ENCODE measurements at regions not wholly inside any gene's neighbourhood (a gene's known extent, or its start where the extent isn't known, plus 50 kb on each side); places are given as distances from the start of the nearest gene placed in this dataset.
"Not testable (repeated sequence)": the region's sequence is repeated elsewhere in the genome, so short reads cannot be mapped to it uniquely, and the experiment has no call there.

- not testable (repeated sequence) for DNase-seq
These were observed 358.0 kb downstream of the ETV1 start for GRCh38 chr7:13631207-13632049.

- no peak for DNase-seq
These were observed 355.6 kb downstream of the ETV1 start for GRCh38 chr7:13633857-13634256.

- DNase-seq, result peak; percentile 79
These were observed 350.1 kb downstream of the ETV1 start for GRCh38 chr7:13639396-13639795.

- no peak for DNase-seq
These were observed 347.8 kb downstream of the ETV1 start for GRCh38 chr7:13641714-13642113.

GRCh38 chr7:13651167-13651566, 338.3 kb downstream of the ETV1 start:
- no peak for DNase-seq

- no peak for DNase-seq
These were observed 333.1 kb downstream of the ETV1 start for GRCh38 chr7:13656330-13656729.

GRCh38 chr7:13673290-13673689, 316.2 kb downstream of the ETV1 start:
- DNase-seq, result no peak

- no peak for DNase-seq
These were observed 306.8 kb downstream of the ETV1 start for GRCh38 chr7:13682626-13683025.

- DNase-seq, result no peak
These were observed 302.0 kb downstream of the ETV1 start for GRCh38 chr7:13687500-13687899.

- no peak for DNase-seq
These were observed 296.9 kb downstream of the ETV1 start for GRCh38 chr7:13692548-13692947.

- DNase-seq, result no peak
These were observed 287.2 kb downstream of the ETV1 start for GRCh38 chr7:13702251-13702650.

- no peak for DNase-seq
These were observed 280.8 kb downstream of the ETV1 start for GRCh38 chr7:13708670-13709069.

- no peak for DNase-seq
These were observed 276.4 kb downstream of the ETV1 start for GRCh38 chr7:13713092-13713491.

- no peak for DNase-seq
These were observed 273.9 kb downstream of the ETV1 start for GRCh38 chr7:13715534-13715933.

- no peak for DNase-seq
These were observed 272.4 kb downstream of the ETV1 start for GRCh38 chr7:13717031-13717430.

GRCh38 chr7:13724191-13724976, 265.1 kb downstream of the ETV1 start:
- no peak for DNase-seq

- DNase-seq, result peak; percentile 47
These were observed 264.4 kb downstream of the ETV1 start for GRCh38 chr7:13724977-13725566.

- DNase-seq, result no peak
These were observed 263.9 kb downstream of the ETV1 start for GRCh38 chr7:13725591-13725990.

- no peak for DNase-seq
These were observed 262.2 kb downstream of the ETV1 start for GRCh38 chr7:13727279-13727678.

- no peak for DNase-seq
These were observed 261.7 kb downstream of the ETV1 start for GRCh38 chr7:13727751-13728150.

- not testable (repeated sequence) for DNase-seq
These were observed 261.0 kb downstream of the ETV1 start for GRCh38 chr7:13728430-13728829.

- DNase-seq, result no peak
These were observed 257.8 kb downstream of the ETV1 start for GRCh38 chr7:13731643-13732042.

GRCh38 chr7:13737563-13737962, 251.9 kb downstream of the ETV1 start:
- DNase-seq, result no peak

GRCh38 chr7:13742126-13742525, 247.3 kb downstream of the ETV1 start:
- DNase-seq, result no peak

Data from NCI-H1694 (cell line).